GM18858 (cell line): ENCODE measurements at regions not wholly inside any gene's neighbourhood (a gene's known extent, or its start where the extent isn't known, plus 50 kb on each side); places are given as distances from the start of the nearest gene placed in this dataset.

Experiments
- ATAC-seq: cut with Tn5 transposase; IDR thresholded peaks from one replicate; pipeline ENCODE4 v1.9.1; 2021; ENCODE audit not compliant: unreplicated experiment

- no peak for ATAC-seq
Measured at GRCh38 chr18:10374636-10375293, 79.7 kb upstream of the APCDD1 start.

- no peak for ATAC-seq
Measured at GRCh38 chr18:10376731-10377130, 77.7 kb upstream of the APCDD1 start.

GRCh38 chr18:10377956-10378355, 76.5 kb upstream of the APCDD1 start:
- ATAC-seq, result no peak

GRCh38 chr18:10378688-10379420, 75.6 kb upstream of the APCDD1 start:
- ATAC-seq, result no peak

GRCh38 chr18:10379522-10379921, 74.9 kb upstream of the APCDD1 start:
- no peak for ATAC-seq

GRCh38 chr18:10381516-10381915, 72.9 kb upstream of the APCDD1 start:
- ATAC-seq, result no peak

- ATAC-seq, result no peak
Measured at GRCh38 chr18:10381951-10382350, 72.5 kb upstream of the APCDD1 start.

- no peak for ATAC-seq
Measured at GRCh38 chr18:10386049-10386448, 68.4 kb upstream of the APCDD1 start.

- no peak for ATAC-seq
Measured at GRCh38 chr18:10386956-10387355, 67.5 kb upstream of the APCDD1 start.

- no peak for ATAC-seq
Measured at GRCh38 chr18:10387399-10387798, 67.0 kb upstream of the APCDD1 start.

GRCh38 chr18:10388373-10388772, 66.1 kb upstream of the APCDD1 start:
- no peak for ATAC-seq

- ATAC-seq, result peak; percentile 70
Measured at GRCh38 chr18:10391506-10391905, 62.9 kb upstream of the APCDD1 start.

GRCh38 chr18:10397004-10397403, 57.4 kb upstream of the APCDD1 start:
- no peak for ATAC-seq

- no peak for ATAC-seq
Measured at GRCh38 chr18:10398571-10398970, 55.9 kb upstream of the APCDD1 start.

- no peak for ATAC-seq
Measured at GRCh38 chr18:10399465-10399864, 55.0 kb upstream of the APCDD1 start.

GRCh38 chr18:10400534-10401307, 53.7 kb upstream of the APCDD1 start:
- ATAC-seq, result no peak

GRCh38 chr18:10401521-10401920, 52.9 kb upstream of the APCDD1 start:
- ATAC-seq, result no peak

GRCh38 chr18:10401930-10402329, 52.5 kb upstream of the APCDD1 start:
- no peak for ATAC-seq

- ATAC-seq, result no peak
Measured at GRCh38 chr18:10402871-10403559, 51.4 kb upstream of the APCDD1 start.

GRCh38 chr18:10403708-10404107, 50.7 kb upstream of the APCDD1 start:
- no peak for ATAC-seq

GRCh38 chr18:10404168-10404567, 50.3 kb upstream of the APCDD1 start:
- no peak for ATAC-seq
